ENCODE measurements at regions not wholly inside any gene's neighbourhood (a gene's known extent, or its start where the extent isn't known, plus 50 kb on each side); places are given as distances from the start of the nearest gene placed in this dataset.

DNA sequence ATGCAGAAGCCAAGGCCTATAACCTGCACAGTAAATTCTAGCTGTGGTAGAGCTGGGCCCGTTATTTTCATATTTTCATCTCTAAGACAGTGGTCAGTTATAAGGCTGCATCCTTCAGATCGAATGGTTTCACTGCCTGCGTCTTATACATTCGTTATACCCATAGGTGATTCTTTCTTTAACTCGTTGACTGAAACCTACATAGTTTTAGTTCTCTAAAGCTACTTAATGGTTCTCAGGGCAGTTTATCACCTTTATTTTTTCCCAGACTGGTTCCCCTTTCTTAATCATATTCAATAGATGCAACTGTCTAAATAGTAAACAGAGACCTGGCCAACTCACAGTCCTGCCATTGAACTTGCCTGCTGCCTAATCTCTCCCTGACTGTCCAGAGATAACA is 615.3 kb upstream of the SLITRK1 start:
- TF ChIP-seq, protein P1, sequence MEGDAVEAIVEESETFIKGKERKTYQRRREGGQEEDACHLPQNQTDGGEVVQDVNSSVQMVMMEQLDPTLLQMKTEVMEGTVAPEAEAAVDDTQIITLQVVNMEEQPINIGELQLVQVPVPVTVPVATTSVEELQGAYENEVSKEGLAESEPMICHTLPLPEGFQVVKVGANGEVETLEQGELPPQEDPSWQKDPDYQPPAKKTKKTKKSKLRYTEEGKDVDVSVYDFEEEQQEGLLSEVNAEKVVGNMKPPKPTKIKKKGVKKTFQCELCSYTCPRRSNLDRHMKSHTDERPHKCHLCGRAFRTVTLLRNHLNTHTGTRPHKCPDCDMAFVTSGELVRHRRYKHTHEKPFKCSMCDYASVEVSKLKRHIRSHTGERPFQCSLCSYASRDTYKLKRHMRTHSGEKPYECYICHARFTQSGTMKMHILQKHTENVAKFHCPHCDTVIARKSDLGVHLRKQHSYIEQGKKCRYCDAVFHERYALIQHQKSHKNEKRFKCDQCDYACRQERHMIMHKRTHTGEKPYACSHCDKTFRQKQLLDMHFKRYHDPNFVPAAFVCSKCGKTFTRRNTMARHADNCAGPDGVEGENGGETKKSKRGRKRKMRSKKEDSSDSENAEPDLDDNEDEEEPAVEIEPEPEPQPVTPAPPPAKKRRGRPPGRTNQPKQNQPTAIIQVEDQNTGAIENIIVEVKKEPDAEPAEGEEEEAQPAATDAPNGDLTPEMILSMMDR (conservative IDR thresholded peaks at IDR 0.05), result no peak
- no peak for TF ChIP-seq ZFX (IDR thresholded peaks at IDR 0.05)
